Osteoblast (primary cell): ENCODE measurements at regions not wholly inside any gene's neighbourhood (a gene's known extent, or its start where the extent isn't known, plus 50 kb on each side); places are given as distances from the start of the nearest gene placed in this dataset.

Experiments used
- DNase-seq: peaks from one replicate; pipeline ENCODE4 v3.0.0; 2011; ENCODE audit warnings: low spot score, mixed read lengths; ENCODE audit not compliant: insufficient read length; ENCODE audit errors: missing footprints
- H2AFZ ChIP-seq: 2 replicates; pipeline ENCODE4 v1.6.0; 2011; ENCODE audit warnings: mild to moderate bottlenecking, low read length
- H3K27ac ChIP-seq: 2 replicates; pipeline ENCODE4 v1.5.1; 2011; ENCODE audit warnings: mild to moderate bottlenecking, low read depth, low read length, moderate library complexity
- H3K27me3 ChIP-seq: 2 replicates; pipeline ENCODE4 v1.6.0; 2012; ENCODE audit warnings: mild to moderate bottlenecking, control low read depth, inconsistent platforms, low read length, moderate library complexity; ENCODE audit not compliant: insufficient read depth
- H3K36me3 ChIP-seq: 2 replicates; pipeline ENCODE4 v1.5.1; 2011; ENCODE audit warnings: mild to moderate bottlenecking, low read length, control low read depth, moderate library complexity; ENCODE audit not compliant: insufficient read depth
- H3K4me1 ChIP-seq: 2 replicates; pipeline ENCODE4 v1.5.1; 2011; ENCODE audit warnings: mild to moderate bottlenecking, low read length, control low read depth, moderate library complexity; ENCODE audit not compliant: insufficient read depth
- H3K4me2 ChIP-seq: 2 replicates; pipeline ENCODE4 v1.6.0; 2011; ENCODE audit warnings: mild to moderate bottlenecking, low read length; ENCODE audit not compliant: insufficient read depth
- H3K4me3 ChIP-seq: fragments of 200-600 bp; sonication (generic); 3 replicates; pipeline ENCODE4 v1.5.1; 2012; ENCODE audit warnings: mild to moderate bottlenecking, low read length, inconsistent platforms; ENCODE audit not compliant: insufficient read depth
- H3K79me2 ChIP-seq: 2 replicates; pipeline ENCODE4 v1.6.0; 2012; ENCODE audit warnings: mild to moderate bottlenecking, low read length, control low read depth, inconsistent platforms; ENCODE audit not compliant: insufficient read depth
- H3K9me3 ChIP-seq: 2 replicates; pipeline ENCODE4 v1.5.1; 2011; ENCODE audit warnings: low read depth, low read length, control low read depth
- H4K20me1 ChIP-seq: 2 replicates; pipeline ENCODE4 v1.6.0; 2012; ENCODE audit warnings: mild to moderate bottlenecking, low read length, control low read depth; ENCODE audit not compliant: insufficient read depth
- TF ChIP-seq, protein P1 (sequence below): IDR thresholded peaks from 2 replicates; pipeline ENCODE4 v1.5.1; 2011; ENCODE audit warnings: mild to moderate bottlenecking, low read depth, low read length, moderate library complexity; ENCODE audit errors: extremely low read depth

GRCh38 chr5:156230887-156231286 is 96.1 kb upstream of the SGCD start:
- H3K4me3 ChIP-seq, result no peak overlapping the region
- no peak for DNase-seq
- no peak overlapping the region for H2AFZ ChIP-seq
- no peaks in the 10 kb centered on the region for H3K36me3 ChIP-seq
- H3K27ac ChIP-seq, result no peak overlapping the region
- TF ChIP-seq, protein P1, sequence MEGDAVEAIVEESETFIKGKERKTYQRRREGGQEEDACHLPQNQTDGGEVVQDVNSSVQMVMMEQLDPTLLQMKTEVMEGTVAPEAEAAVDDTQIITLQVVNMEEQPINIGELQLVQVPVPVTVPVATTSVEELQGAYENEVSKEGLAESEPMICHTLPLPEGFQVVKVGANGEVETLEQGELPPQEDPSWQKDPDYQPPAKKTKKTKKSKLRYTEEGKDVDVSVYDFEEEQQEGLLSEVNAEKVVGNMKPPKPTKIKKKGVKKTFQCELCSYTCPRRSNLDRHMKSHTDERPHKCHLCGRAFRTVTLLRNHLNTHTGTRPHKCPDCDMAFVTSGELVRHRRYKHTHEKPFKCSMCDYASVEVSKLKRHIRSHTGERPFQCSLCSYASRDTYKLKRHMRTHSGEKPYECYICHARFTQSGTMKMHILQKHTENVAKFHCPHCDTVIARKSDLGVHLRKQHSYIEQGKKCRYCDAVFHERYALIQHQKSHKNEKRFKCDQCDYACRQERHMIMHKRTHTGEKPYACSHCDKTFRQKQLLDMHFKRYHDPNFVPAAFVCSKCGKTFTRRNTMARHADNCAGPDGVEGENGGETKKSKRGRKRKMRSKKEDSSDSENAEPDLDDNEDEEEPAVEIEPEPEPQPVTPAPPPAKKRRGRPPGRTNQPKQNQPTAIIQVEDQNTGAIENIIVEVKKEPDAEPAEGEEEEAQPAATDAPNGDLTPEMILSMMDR, result no peak
- H3K79me2 ChIP-seq, result no peaks in the 10 kb centered on the region
- H3K9me3 ChIP-seq, result no peaks in the 10 kb centered on the region
- H3K4me2 ChIP-seq, result no peak overlapping the region
- no peaks in the 10 kb centered on the region for H3K4me1 ChIP-seq
- no peaks in the 10 kb centered on the region for H4K20me1 ChIP-seq
- no peaks in the 10 kb centered on the region for H3K27me3 ChIP-seq

DNA sequence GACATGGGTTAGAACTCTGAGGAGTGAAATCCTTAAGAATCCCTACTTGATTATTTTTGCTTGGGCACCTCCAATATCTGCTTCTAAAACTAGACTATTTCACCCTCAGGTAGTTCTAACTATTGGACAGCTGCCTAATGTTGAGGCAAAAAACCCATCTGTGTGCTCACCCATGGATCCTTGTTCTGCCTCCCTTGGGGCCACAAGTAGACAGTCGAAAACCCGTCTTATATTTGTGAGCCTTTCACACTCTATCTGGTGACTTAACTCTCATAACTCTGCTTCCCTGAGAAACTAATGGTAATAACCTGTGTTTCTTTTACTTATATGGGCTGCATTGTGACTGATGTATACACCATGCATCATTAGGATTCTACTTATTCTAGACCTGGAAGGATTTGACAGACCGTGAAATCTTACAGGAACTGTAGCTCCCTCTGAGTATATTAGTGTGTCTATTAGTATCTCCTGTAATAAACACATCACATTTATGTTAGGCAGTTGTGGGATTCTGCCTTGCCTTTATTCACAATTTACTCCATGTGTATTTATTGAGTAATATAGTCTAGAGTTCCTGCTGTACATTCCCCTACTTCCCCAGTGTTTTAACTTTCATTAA is 94.6 kb upstream of the SGCD start:
- no peaks in the 10 kb centered on the region for H3K27me3 ChIP-seq
- no peak overlapping the region for H2AFZ ChIP-seq
- no peak overlapping the region for H3K27ac ChIP-seq
- no peak overlapping the region for H3K4me3 ChIP-seq
- DNase-seq, result no peak
- no peaks in the 10 kb centered on the region for H3K79me2 ChIP-seq
- no peak overlapping the region for H3K4me2 ChIP-seq
- H3K36me3 ChIP-seq, result no peaks in the 10 kb centered on the region
- TF ChIP-seq, protein P1, result no peak
- no peaks in the 10 kb centered on the region for H3K9me3 ChIP-seq
- no peaks in the 10 kb centered on the region for H4K20me1 ChIP-seq
- H3K4me1 ChIP-seq, result no peaks in the 10 kb centered on the region

- H3K4me1 ChIP-seq, result no peaks in the 10 kb centered on the region
- no peaks in the 10 kb centered on the region for H3K27me3 ChIP-seq
- H2AFZ ChIP-seq, result no peak overlapping the region
- H3K9me3 ChIP-seq, result no peaks in the 10 kb centered on the region
- H3K36me3 ChIP-seq, result no peaks in the 10 kb centered on the region
- no peaks in the 10 kb centered on the region for H3K79me2 ChIP-seq
- H3K4me2 ChIP-seq, result no peak overlapping the region
- no peak for DNase-seq
- no peak overlapping the region for H3K27ac ChIP-seq
- H3K4me3 ChIP-seq, result no peak overlapping the region
- TF ChIP-seq, protein P1, result no peak
- H4K20me1 ChIP-seq, result no peaks in the 10 kb centered on the region
Observed at GRCh38 chr5:156237361-156237760, 89.6 kb upstream of the SGCD start.

DNA sequence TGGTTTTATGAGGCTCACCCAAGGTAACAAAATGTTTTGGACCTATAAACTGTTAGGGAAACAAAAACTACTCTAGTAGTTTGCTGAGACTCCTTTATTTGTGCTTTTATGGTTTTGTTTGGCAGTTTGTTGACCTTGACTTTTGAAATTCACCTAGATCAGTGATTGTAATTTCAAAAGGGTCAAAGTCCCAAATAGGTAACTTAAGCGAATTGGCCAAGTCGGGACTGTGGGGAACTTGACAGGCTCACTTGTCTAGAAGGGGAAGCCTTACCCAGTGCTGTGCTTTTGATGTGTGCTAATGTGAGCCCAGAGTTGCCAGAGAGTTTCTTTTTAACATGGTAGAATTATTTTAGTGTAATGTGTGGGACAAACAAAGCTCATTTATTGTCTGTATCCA is 87.2 kb upstream of the SGCD start:
- Histone ChIP-seq H3K4me2 (no peak overlapping the region), H4K20me1 (no peaks in the 10 kb centered on the region), H3K79me2 (no peaks in the 10 kb centered on the region), H3K9me3 (no peaks in the 10 kb centered on the region), H2AFZ (no peak overlapping the region), H3K36me3 (no peaks in the 10 kb centered on the region), H3K27me3 (no peaks in the 10 kb centered on the region), H3K4me1 (no peaks in the 10 kb centered on the region), H3K27ac (no peak overlapping the region), H3K4me3 (no peak overlapping the region)
- no peak for DNase-seq
- TF ChIP-seq, protein P1, result no peak
